ENCODE measurements at regions not wholly inside any gene's neighbourhood (a gene's known extent, or its start where the extent isn't known, plus 50 kb on each side); places are given as distances from the start of the nearest gene placed in this dataset.
"Not testable (repeated sequence)": the region's sequence is repeated elsewhere in the genome, so short reads cannot be mapped to it uniquely, and the experiment has no call there.

DNA sequence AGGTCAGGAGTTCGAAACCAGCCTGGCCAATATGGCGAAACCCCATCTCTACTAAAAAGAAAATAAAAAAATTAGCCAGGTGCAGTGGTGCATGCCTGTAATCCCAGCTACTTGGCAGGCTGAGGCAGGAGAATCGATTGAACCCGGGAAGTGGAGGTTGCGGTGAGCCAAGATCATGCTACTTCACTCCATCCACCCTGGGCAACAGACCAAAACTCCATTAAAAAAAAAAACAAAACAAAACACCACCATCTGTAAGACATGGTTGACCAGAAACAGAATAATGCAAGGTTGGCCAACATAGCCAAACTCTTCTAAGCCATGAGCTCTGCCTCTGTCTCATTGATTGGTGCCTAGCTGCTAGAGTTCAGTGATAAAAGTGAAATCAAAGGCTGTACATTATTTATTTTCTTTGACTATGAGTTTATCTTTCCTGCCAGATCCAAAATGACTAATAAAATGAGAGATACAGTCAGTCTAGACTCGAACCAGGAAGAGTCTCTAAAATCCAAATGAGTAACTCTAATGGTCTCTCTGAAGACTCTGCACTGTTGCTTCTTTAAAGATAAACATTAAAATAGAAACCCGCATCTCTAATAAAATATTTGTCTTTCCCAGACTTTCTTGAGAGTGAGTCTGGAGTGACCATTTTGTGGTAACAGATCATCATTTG lies 404.7 kb downstream of the DAD1 start:
- no peak for DNase-seq

DNA sequence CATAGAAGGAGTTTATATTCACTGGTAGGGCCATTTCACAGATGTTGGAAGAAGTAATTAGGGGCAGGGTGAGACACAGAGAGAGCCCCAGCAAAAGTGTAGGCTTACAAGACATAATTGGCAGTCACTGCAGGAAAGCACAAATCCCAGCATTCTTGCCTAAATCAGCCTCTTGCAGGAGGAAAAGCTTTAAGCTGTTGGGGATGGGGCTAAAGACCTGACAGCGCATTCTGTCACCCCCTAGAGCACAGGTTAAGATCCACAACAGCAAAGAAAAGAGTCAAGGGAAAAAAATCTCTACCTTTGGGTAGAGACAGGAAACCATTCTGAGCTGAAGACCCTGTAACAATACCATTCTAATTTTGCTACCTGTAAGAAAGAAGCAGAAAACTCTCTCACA lies 409.0 kb downstream of the DAD1 start:
- no peak for DNase-seq

DNA sequence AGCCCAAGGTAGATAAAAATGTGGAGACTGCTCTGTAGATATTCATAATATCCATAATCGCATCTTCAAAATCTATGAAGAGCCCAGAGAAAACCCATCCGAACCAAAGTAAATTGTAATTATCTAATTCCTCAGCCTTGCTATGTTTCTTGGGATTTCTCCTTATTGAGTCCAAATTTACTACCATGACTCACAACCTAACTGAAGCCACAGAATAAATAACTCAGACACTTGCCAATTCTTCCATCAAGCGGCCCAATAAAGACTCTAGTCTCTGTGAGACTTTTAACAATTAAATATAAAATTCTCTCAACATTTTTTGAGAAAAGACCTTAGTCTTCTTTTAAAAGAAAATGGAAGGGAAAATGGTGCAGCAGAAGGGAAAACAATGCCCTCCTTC lies 409.8 kb downstream of the DAD1 start:
- no peak for DNase-seq

DNA sequence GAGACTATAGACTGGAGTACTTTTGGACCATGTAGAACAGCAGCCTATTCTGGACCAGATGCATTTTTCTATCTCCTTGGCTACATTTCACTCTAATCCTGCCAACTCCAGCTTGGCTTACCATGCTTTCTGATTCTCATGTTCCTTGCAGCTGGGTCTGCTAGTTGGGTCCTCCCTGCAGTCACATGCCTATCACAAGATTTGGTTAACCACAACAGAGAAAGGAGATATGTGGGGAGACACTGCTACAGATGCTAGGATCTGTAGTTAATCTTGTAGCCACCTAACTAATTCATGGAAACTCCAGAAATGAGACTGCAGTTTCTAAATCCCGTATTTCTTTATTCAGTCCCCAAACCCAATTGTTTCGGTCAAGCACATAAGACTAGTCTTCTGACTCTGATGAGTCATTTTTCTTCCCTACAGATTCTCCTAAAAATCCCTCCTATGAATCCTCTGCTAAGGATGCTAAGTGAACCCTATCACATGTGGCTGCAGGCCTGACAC lies 410.6 kb downstream of the DAD1 start:
- no peak for DNase-seq

DNA sequence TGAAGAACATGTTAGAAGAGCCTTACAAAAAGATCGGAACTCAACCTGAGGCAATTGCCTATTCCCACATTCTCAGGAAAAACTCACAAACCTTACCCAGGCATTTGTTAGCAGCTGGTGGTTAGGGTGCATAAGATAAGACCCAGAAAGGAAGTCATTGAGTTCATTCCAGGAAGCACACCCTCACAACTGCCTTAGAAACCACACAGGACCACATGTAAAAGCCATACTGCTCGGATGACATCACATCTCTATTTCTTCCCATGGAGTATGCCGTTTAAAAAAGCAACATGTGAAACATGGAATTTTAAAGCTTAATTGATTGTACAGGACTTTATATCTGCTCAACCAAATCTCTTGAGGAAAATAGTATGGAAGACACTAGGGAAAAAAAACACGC lies 411.2 kb downstream of the DAD1 start:
- no peak for DNase-seq

DNA sequence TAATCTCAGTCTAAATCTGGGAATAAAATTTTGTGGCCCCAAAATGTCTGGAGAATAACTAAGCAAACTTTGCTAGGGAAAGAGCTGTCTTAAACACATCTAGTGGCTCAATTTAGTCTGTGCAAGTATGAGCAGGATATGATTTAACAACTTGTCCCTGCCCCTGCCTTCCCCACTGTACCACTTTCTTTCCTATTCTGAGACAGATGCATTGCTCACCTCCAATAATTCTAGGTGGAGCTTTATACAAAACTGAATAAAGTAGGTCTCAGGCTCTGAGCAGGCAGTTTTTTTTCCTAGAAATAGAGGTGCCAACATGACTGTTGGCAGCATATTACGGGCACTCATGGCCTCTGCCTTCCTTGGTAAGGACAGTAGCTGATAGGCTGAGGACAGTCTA lies 412.1 kb downstream of the DAD1 start:
- no peak for DNase-seq

DNA sequence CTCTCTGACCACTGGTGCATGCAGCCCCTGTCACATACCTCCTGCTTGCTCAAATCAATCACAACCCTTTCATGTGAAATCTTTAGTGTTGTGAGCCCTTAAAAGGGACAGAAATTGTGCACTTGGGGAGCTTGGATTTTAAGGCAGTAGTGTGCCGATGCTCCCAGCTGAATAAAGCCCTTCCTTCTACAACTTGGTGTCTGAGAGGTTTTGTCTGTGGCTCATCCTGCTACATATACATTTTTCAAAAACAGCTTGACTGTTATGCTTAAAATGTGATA lies 413.8 kb downstream of the DAD1 start:
- DNase-seq: not testable (repeated sequence)

DNA sequence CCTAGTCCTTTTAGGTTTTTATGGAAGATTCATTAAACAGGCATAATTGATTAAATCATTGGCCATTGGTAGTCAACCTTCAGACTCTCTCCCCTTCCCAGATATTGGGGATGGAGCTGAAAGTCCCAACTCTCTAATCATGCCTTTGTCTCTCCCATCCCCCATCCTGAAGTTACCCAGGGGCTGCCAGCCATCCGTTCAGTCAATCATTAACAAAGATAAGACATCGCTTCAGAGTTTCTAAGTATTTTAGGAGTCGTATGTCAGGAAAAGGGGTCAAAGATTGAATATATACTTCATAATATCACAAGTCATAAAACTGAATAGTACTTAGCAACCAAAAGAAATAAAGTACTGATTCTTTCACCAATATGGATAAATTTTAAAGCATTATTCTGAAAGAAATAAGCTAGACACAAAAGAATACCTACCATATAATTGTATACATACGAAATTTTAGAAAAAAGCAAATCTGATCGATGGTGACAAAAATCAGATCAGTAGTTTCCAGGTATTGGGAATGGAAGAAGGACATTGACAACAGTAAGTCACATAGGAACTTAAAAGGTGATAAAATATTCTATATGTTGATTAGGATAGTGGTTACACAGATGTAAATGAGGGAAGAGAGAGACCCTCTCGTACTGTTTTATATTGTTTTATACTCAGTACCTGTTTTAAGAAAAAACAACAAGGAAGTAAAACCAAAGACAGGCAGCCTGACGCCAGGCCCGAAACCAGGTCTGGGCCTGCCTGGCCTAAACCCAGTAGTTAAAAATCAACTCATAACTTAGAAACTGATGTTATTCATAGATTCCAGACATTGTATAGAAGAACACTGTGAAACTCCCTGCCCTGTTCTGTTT lies 414.4 kb downstream of the DAD1 start:
- DNase-seq: no peak

DNA sequence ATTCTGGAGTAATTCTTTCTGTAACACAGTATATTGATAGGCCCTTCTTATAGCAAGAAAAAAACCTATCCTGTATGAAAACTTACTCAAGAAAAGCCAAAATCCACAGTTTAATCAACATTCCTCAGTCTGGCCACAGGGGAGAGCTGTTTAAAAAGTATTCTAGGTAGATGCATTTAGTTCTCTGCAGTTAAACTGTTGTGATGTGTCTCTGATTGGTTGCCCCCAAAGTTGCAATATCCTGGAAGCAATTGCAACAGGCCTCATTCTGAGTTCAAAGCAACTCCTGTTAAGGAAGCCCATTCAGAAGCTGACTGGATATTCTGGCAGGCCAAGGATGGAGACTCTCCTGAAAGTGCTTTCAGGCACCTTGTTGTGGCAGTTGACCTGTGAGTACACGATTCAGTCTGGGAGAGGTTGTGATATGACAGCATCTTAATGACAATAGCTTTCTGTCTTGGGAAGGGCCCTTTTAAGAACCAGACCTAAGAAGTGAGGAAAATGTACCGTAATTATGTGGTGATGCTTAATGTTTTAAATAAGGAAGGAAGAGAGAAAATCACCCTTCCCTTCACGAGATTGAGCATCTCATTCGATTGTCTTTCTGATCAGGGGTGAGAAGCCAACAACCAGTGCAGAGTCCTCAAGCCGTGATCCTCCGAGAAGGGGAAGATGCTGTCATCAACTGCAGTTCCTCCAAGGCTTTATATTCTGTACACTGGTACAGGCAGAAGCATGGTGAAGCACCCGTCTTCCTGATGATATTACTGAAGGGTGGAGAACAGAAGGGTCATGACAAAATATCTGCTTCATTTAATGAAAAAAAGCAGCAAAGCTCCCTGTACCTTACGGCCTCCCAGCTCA lies 420.7 kb downstream of the DAD1 start:
- no peak for DNase-seq

DNA sequence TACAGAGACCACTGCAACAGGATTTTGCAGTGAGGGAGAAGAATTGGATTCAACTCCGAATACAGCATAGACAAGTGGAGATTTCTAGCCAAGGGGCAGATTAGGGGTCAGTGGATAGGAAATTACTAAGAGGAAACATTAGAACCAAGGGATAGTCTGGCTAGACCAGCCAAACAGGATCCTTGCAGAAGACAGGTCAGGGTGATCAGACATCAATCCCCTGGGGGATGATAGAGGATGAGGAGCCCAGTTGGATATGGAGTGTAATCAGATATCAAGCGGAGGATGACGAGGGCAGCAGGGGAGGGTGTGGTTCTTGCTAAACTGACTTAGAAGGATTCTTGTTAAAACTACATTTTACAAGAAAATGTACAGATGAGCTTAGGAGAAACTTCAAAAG lies 424.4 kb downstream of the DAD1 start:
- DNase-seq: no peak

DNA sequence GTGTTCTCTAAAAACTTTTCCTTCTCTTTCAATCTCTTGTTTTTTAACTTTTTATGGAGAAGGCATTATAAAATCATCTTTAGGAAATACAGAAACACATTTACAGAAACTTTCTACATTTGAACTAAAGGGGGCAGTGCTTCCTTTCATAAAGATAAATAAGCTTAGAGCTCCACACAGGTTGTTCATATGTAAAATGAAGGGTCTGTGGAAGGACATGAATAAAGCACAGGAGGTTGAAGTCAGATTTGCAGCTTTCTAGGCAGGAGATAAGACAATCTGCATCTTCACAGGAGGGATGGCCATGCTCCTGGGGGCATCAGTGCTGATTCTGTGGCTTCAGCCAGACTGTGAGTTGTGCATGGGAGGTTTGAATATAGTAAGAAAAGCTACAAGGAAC lies 426.0 kb downstream of the DAD1 start:
- no peak for DNase-seq

DNA sequence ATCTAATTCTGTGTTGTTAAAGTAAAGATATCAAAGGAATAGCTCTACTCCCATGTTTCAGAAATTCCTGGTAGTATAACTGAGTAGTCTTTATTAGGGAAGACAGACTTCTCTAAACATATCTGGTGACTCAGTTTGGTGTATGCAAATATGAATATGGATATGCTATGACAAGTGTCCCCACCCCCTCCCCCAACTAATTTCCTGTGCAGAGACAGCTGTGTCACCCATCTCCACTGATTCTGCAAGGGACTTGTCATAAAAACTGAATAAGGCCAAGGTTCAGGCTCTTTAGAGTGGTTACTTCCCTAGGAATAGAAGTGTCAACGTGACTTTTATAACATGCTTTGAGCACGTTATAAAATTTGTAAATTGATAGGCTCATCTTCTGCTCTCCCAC lies 429.1 kb downstream of the DAD1 start:
- DNase-seq: no peak

DNA sequence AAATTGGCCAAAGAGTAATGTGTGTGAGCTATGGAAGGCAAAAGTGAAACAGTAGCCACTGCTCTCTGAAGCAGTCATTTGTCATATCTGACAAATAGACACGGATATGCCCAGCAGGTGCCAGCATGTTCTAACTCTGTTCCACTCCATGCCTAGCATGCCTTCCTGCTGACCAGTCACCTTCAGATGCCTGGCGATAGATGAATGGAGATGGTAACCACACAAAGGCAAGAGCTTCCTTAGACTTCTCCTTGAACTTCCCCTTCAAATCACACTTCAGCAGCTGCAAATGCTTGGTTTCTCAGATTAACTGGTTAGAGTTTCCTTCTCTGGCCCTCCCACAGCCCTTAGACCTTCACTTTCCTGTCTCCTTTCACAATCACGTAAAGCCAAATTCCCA lies 429.9 kb downstream of the DAD1 start:
- no peak for DNase-seq

DNA sequence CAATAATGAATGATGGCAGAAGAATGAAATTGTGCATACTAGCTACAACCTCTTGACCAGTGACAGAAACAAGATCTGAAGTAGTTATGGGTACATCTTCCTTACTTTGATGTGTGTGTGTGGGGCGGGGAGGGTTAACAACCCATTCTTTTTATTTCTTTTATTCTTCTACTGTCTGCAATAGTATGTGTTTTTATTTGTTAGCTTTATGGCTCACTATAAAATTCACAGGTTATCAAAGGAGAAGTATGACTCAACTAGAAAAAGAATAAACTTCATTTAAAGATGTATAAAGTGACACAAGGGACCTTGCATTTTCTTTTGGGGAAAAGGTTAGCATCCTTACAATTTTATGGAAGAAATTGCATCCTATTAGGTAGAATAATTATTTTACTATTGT lies 430.5 kb downstream of the DAD1 start:
- no peak for DNase-seq

DNA sequence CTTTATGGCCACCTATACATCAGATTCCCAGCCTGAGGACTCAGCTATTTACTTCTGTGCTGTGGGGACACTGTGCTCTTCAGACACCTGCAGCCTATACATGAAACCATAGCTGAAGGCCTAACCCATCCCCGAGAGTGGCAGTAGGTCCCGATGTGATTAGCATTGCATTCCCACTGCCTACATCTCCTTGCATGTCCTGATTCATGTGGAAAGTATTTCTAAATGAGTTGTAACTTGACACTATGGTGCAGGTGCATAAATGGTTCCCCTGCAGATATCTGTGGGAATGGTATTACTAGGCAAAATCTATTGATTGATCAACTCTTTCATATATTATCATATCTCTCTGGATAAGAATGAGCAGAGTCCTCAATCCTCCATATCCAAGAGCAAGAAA lies 433.5 kb downstream of the DAD1 start:
- DNase-seq: no peak

DNA sequence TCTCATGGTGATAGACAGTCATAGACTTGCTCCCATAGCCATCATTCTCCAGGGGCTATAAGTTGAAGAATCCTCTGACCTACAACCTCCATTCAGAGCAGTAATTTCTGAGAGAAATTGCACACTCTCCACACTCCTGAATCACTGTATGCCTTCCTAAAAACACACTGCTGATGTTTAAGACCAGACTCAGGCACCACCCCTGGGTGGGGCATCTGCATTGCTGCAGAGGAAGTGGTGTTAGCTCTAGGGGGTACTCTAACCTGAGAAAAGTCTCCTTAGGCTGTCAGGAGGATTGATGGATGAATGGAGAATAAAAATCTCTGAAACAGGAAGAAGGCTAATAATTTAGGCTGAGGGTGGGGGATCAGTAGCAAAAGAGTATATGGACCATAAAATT lies 436.1 kb downstream of the DAD1 start:
- DNase-seq: no peak

DNA sequence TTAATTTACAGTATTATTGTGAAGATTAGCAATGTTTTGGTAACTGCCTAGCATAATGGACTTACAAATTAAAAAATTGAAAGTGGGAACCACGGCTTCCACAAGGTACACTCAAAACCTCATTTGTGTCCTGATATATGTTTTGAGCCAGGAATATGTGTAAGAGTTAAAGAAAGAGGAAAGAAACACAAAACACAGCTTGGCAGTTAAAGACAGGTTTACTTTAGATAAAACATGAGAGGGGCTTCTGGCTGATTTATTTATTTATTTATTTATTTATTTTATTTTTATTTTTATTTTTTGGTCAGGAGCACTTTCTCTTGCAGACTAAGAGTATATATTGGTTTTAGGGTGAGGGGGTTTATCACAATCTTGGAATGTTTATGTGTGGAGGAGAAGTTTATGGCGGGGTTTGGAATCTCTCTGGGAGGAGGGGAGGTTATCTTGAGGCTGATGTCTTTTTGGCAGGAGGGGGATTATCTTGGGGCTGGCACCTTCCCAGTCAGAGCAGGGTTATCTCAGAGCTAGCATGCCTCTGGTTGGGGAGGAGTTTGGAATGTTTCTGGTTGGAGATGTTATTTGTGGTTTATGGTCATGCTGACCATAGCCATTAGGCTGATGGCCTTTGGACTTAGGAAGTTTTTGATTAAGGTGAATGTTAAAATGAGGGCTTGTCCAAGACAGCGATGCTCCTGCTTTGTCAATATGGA lies 436.7 kb downstream of the DAD1 start:
- no peak for DNase-seq

DNA sequence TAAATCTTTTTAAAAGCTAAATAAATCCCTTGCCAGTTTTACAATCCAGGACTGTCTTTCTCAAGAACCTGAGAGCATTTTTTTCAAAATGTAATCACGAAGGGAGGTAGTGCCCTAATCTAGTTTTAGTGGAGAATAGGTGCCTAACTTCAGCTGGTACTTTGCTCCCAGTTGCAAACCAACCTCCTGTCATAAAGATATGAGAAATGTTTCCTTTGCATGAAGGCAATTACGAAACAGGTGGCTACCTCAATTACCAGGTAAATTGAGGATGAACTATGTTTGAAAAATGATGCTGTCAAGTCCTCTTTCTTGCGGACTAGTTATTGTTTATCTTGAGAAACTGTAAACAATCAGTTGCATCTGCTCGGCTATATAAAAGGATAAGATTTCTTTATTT lies 437.9 kb downstream of the DAD1 start:
- no peak for DNase-seq

DNA sequence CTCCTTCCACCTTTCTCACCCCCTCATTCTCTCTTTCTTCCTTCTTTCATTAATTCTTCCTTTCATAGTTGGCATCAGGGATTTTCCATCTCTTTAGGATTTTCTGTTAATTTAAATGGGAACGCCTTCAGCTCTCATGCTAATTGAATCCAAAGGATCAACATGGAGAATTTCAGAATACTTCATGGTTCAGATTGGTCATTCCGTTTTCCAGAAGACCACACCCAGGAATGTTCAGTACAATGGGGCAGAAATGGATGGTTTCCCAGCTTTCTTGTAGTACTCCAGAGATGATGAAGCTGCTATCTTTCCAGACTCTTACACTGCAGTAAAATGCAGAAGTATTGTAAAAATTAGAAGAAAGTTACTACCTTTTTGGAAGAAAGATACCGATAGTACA lies 440.0 kb downstream of the DAD1 start:
- no peak for DNase-seq

DNA sequence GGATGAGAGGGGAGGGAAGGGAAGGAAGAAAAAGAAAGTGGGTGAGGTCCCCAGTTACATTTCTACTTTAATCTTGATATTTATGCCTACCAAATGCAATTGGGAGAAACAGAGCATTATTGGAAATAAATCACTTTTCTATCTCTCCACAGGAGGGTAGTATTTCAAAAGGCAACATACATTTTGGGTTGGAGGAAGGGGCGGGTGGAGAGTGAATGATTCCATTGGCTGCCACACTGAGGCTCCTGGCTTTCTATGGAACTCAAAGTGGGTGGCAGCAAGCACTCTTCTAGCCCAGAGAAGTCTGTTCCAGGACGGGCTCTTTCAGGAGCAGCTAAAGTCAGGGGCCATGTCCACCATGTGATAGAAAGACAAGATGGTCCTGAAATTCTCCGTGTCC lies 441.3 kb downstream of the DAD1 start:
- DNase-seq: no peak

DNA sequence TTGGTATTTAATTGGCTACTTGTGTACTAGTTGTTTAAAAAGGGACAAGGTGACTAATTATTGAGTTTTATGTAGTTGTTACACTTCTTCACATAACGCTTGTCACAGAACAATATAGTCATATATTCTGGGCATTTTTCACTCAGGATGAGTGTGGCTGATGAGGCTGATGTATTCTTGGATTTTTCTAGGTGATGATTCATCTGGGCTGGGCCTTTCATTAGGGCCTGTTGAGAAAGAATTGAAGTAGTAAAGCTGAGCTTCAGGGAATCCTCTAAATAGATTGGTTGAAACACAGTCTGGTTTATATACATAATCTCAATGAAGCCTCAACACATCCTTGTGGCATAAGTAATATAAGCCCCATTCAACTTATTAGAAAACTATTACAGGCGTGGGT lies 445.7 kb downstream of the DAD1 start:
- no peak for DNase-seq

DNA sequence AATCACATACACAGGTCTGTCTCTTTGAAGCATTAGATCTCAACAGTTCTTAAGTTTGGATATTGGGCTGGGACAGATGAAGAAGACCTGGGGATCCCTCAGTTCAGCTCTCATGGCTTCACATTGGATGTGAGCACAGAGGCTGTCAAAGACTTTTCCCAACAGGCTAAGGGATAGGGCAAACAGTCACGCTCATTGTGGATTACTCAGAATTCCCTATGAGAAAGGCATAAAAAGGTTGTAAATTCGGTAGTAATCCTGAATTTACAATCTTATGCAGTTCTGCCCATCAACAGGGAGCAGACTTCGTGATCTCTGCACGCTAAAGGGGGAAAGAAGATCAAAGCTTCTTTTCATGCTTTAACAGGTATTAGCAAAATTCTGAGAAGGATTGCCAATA lies 448.4 kb downstream of the DAD1 start:
- no peak for DNase-seq
